HEK293 (cell line): ENCODE measurements at regions not wholly inside any gene's neighbourhood (a gene's known extent, or its start where the extent isn't known, plus 50 kb on each side); places are given as distances from the start of the nearest gene placed in this dataset.

ENCODE experiments used
- CTCF ChIA-PET: fragments of 350-600 bp; formaldehyde crosslinking; extraction: SDS; loops from one replicate; lab custom pipeline; 2021; ENCODE audit warnings: antibody characterized with exemption; lab: Yijun Ruan, JAX
- POLR2A ChIA-PET: fragments of 300-600 bp; formaldehyde crosslinking; extraction: SDS; loops from one replicate; lab custom pipeline; 2020; ENCODE audit warnings: antibody characterized with exemption, inconsistent platforms; lab: Yijun Ruan, JAX
- H3K27ac ChIP-seq: fragments of 200-500 bp; sonication (Bioruptor generic); 2 replicates; pipeline ENCODE4 v1.5.1; 2014; ENCODE audit warnings: low read depth, low read length, control low read depth, inconsistent platforms; ENCODE audit errors: extremely low read depth
- H3K36me3 ChIP-seq, 2 experiments: fragments of 200-500 bp in 1 of 2; sonication (Bioruptor generic) in 1 of 2; 1 replicate in 1 of 2; 2 replicates in 1 of 2; pipeline ENCODE4 v1.5.1; 2014 to 2017; ENCODE audit warnings: inconsistent platforms in 2 of 2, low read length in 2 of 2; ENCODE audit not compliant: control insufficient read depth in 2 of 2, insufficient read depth in 1 of 2
- H3K4me1 ChIP-seq: fragments of 200-500 bp; sonication (Bioruptor generic); 2 replicates; pipeline ENCODE4 v1.5.1; 2014; ENCODE audit warnings: mild to moderate bottlenecking, low read length, inconsistent platforms; ENCODE audit not compliant: control insufficient read depth, insufficient read depth
- H3K4me3 ChIP-seq: 2 replicates; pipeline ENCODE4 v1.5.1; 2011; ENCODE audit warnings: low read depth, mild to moderate bottlenecking, control low read depth, low read length, moderate library complexity
- H3K9me3 ChIP-seq: fragments of 200-500 bp; sonication (Bioruptor generic); 2 replicates; pipeline ENCODE4 v1.5.1; 2014; ENCODE audit warnings: low read depth, low read length, inconsistent platforms; ENCODE audit not compliant: control insufficient read depth, insufficient read depth
- GFI1B ChIP-seq: fragments of 450-650 bp; formaldehyde crosslinking; IDR thresholded peaks from 2 replicates; pipeline ENCODE4 v1.5.1; 2016; ENCODE audit warnings: missing biosample characterization, missing genetic modification characterization
- HOXA7 ChIP-seq: sonication (generic); formaldehyde crosslinking; IDR thresholded peaks from 2 replicates; pipeline ENCODE4 v1.8.1; 2022; ENCODE audit warnings: missing genetic modification reagents, borderline replicate concordance
- KLF1 ChIP-seq: fragments of 450-650 bp; formaldehyde crosslinking; IDR thresholded peaks from 2 replicates; pipeline ENCODE4 v1.5.1; 2016; ENCODE audit warnings: missing biosample characterization, missing genetic modification characterization
- REPIN1 ChIP-seq: fragments of 450-650 bp; formaldehyde crosslinking; IDR thresholded peaks from 2 replicates; pipeline ENCODE4 v1.5.1; 2017; ENCODE audit warnings: missing biosample characterization, missing genetic modification characterization, low read depth
- REST ChIP-seq: fragments of 450-650 bp; formaldehyde crosslinking; IDR thresholded peaks from 2 replicates; pipeline ENCODE4 v1.5.1; 2016; ENCODE audit warnings: missing biosample characterization, missing genetic modification characterization
- SCRT2 ChIP-seq: fragments of 450-650 bp; formaldehyde crosslinking; IDR thresholded peaks from 2 replicates; pipeline ENCODE4 v1.5.1; 2016; ENCODE audit warnings: missing biosample characterization, missing genetic modification characterization
- TRIM28 ChIP-seq: IDR thresholded peaks from 2 replicates; pipeline ENCODE4 v1.6.1; 2011; ENCODE audit warnings: low read length, control low read depth, borderline replicate concordance
- ZBTB10 ChIP-seq: fragments of 450-650 bp; formaldehyde crosslinking; IDR thresholded peaks from 2 replicates; pipeline ENCODE4 v1.5.1; 2016; ENCODE audit warnings: missing biosample characterization, missing genetic modification characterization
- ZBTB17 ChIP-seq: fragments of 450-650 bp; formaldehyde crosslinking; IDR thresholded peaks from 2 replicates; pipeline ENCODE4 v1.5.1; 2016; ENCODE audit warnings: missing biosample characterization, missing genetic modification characterization
- ZBTB20 ChIP-seq: fragments of 450-650 bp; formaldehyde crosslinking; IDR thresholded peaks from 2 replicates; pipeline ENCODE4 v1.5.1; 2016; ENCODE audit warnings: missing biosample characterization, missing genetic modification characterization
- ZBTB6 ChIP-seq: fragments of 450-650 bp; formaldehyde crosslinking; IDR thresholded peaks from 2 replicates; pipeline ENCODE4 v1.5.1; 2017; ENCODE audit warnings: missing biosample characterization, missing genetic modification characterization
- ZNF10 ChIP-seq: fragments of 450-650 bp; formaldehyde crosslinking; IDR thresholded peaks from 2 replicates; pipeline ENCODE4 v1.5.1; 2017; ENCODE audit warnings: missing biosample characterization, missing genetic modification characterization
- ZNF133 ChIP-seq: fragments of 450-650 bp; formaldehyde crosslinking; IDR thresholded peaks from 2 replicates; pipeline ENCODE4 v1.5.1; 2016; ENCODE audit warnings: missing biosample characterization, missing genetic modification characterization
- ZNF16 ChIP-seq: fragments of 450-650 bp; formaldehyde crosslinking; IDR thresholded peaks from 2 replicates; pipeline ENCODE4 v1.5.1; 2016; ENCODE audit warnings: low read depth, missing biosample characterization, missing genetic modification characterization
- ZNF175 ChIP-seq: fragments of 450-650 bp; formaldehyde crosslinking; IDR thresholded peaks from 2 replicates; pipeline ENCODE4 v1.5.1; 2016; ENCODE audit warnings: missing biosample characterization, missing genetic modification characterization
- ZNF239 ChIP-seq: fragments of 450-650 bp; formaldehyde crosslinking; IDR thresholded peaks from 2 replicates; pipeline ENCODE4 v1.5.1; 2016; ENCODE audit warnings: missing biosample characterization, missing genetic modification characterization
- ZNF324 ChIP-seq: fragments of 450-650 bp; formaldehyde crosslinking; IDR thresholded peaks from 2 replicates; pipeline ENCODE4 v1.5.1; 2016; ENCODE audit warnings: missing biosample characterization, missing genetic modification characterization
- ZNF350 ChIP-seq: fragments of 450-650 bp; formaldehyde crosslinking; IDR thresholded peaks from 2 replicates; pipeline ENCODE4 v1.5.0; 2017; ENCODE audit warnings: missing biosample characterization, mild to moderate bottlenecking, missing genetic modification characterization
- ZNF423 ChIP-seq: fragments of 450-650 bp; formaldehyde crosslinking; IDR thresholded peaks from 2 replicates; pipeline ENCODE4 v1.5.1; 2016; ENCODE audit warnings: missing biosample characterization, missing genetic modification characterization
- ZNF433 ChIP-seq: fragments of 450-650 bp; formaldehyde crosslinking; IDR thresholded peaks from 2 replicates; pipeline ENCODE4 v1.5.1; 2016; ENCODE audit warnings: missing biosample characterization, missing genetic modification characterization, low read depth
- ZNF501 ChIP-seq: fragments of 450-650 bp; formaldehyde crosslinking; IDR thresholded peaks from 2 replicates; pipeline ENCODE4 v1.5.1; 2016; ENCODE audit warnings: missing biosample characterization, missing genetic modification characterization
- ZNF510 ChIP-seq: fragments of 450-650 bp; formaldehyde crosslinking; IDR thresholded peaks from 2 replicates; pipeline ENCODE4 v1.5.1; 2018; ENCODE audit warnings: mild to moderate bottlenecking, missing genetic modification characterization, missing biosample characterization; ENCODE audit not compliant: insufficient replicate concordance
- ZNF529 ChIP-seq: fragments of 450-650 bp; formaldehyde crosslinking; IDR thresholded peaks from 2 replicates; pipeline ENCODE4 v1.5.1; 2017; ENCODE audit warnings: missing genetic modification characterization, missing biosample characterization; ENCODE audit not compliant: insufficient replicate concordance
- ZNF530 ChIP-seq: fragments of 450-650 bp; formaldehyde crosslinking; IDR thresholded peaks from 2 replicates; pipeline ENCODE4 v1.5.1; 2016; ENCODE audit warnings: low read depth, missing biosample characterization, missing genetic modification characterization
- ZNF76 ChIP-seq: fragments of 450-650 bp; formaldehyde crosslinking; IDR thresholded peaks from 2 replicates; pipeline ENCODE4; 2016; ENCODE audit warnings: low read depth, missing biosample characterization, missing genetic modification characterization, borderline replicate concordance
- TF ChIP-seq, protein P1 (sequence below): fragments of 450-650 bp; formaldehyde crosslinking; IDR thresholded peaks from 2 replicates; pipeline ENCODE4 v1.5.1; 2017; ENCODE audit warnings: missing biosample characterization, missing genetic modification characterization

GRCh38 chr1:69246109-69246508 lies 321.6 kb upstream of the LRRC7 start:
- Histone ChIP-seq H3K27ac (no peak overlapping the region), H3K36me3 (no peaks in the 10 kb centered on the region), H3K4me3 (no peak overlapping the region), H3K9me3 (no peaks in the 10 kb centered on the region), H3K4me1 (0 out of 2 replicates have a peak, but pooled peaks cover 2% of the 10 kb centered on the region)
- CTCF ChIA-PET = no interaction called here
- TF ChIP-seq SCRT2 (tag by site-specific recombination) (no peak), ZNF433 (tag by site-specific recombination) (no peak), ZBTB20 (no peak), ZNF76 (no peak), HOXA7 (CRISPR knock-in tag) (no peak), ZNF530 (tag by site-specific recombination) (no peak), ZNF501 (tag by site-specific recombination) (no peak), GFI1B (no peak)
- POLR2A ChIA-PET = no interaction called here

DNA sequence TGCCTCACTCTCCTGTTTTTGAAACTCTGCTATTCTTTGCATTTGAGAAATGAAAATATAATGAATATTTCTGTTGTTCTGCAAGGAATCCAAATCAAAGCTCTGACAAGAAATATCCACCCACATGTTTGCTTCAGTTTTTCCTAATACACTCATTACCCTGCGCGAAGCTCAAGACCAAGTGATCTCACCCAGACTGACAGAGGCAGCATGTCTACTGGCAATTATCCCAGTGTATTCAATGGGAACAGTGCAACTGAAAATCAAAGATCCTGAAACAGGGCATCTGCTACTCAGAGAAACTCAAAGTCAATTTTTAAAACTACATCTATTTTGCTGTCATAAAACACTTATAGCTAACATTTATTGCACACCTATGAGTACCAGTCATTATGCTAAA lies 321.0 kb upstream of the LRRC7 start:
- TF ChIP-seq ZNF133 (tag by site-specific recombination) (no peak), REPIN1 (tag by site-specific recombination) (no peak), ZNF350 (tag by site-specific recombination) (no peak), TRIM28 (no peak), ZBTB17 (tag by site-specific recombination) (no peak), ZNF10 (tag by site-specific recombination) (no peak)
- TF ChIP-seq, protein P1, sequence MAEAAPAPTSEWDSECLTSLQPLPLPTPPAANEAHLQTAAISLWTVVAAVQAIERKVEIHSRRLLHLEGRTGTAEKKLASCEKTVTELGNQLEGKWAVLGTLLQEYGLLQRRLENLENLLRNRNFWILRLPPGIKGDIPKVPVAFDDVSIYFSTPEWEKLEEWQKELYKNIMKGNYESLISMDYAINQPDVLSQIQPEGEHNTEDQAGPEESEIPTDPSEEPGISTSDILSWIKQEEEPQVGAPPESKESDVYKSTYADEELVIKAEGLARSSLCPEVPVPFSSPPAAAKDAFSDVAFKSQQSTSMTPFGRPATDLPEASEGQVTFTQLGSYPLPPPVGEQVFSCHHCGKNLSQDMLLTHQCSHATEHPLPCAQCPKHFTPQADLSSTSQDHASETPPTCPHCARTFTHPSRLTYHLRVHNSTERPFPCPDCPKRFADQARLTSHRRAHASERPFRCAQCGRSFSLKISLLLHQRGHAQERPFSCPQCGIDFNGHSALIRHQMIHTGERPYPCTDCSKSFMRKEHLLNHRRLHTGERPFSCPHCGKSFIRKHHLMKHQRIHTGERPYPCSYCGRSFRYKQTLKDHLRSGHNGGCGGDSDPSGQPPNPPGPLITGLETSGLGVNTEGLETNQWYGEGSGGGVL = no peak
- TF ChIP-seq, all 188 proteins: peak for 0
- Histone ChIP-seq H3K27ac (no peak overlapping the region), H3K4me1 (0 out of 2 replicates have a peak, but pooled peaks cover 2% of the 10 kb centered on the region), H3K4me3 (no peak overlapping the region), H3K36me3 (no peaks in the 10 kb centered on the region), H3K9me3 (no peaks in the 10 kb centered on the region)
- ChIA-PET CTCF (interaction anchor here (0.7 kb wide), 1 partner anchor 172 kb away, joined by 3 read pairs; no protein-coding TSS in a partner anchor), POLR2A (no interaction called here)

DNA sequence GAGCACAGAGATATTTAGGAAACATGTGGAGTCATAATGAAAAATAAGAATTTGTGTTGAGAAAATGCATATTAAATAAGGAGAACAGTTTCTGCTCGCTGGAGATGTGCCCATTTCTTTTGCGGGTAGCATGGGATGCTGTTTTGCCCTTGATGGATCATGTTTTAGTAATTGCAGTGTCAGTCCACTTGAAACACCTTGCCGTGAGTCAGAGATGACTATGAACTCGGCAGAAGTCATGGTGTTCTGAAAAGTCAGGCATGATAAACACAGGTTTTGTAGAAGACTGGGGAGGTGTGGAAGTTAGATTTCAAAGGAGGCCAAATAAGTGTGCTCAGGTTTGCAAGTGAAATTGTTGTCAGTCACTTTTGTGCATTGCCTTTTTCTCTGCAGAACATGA lies 315.0 kb upstream of the LRRC7 start:
- Histone ChIP-seq H3K4me1 (no peaks in the 10 kb centered on the region), H3K4me3 (no peak overlapping the region), H3K27ac (no peak overlapping the region), H3K36me3 (no peaks in the 10 kb centered on the region), H3K9me3 (no peaks in the 10 kb centered on the region)
- CTCF ChIA-PET = no interaction called here
- POLR2A ChIA-PET = no interaction called here
- TF ChIP-seq ZNF510 (tag by site-specific recombination) (no peak), ZNF239 (tag by site-specific recombination) (no peak), REST (tag by site-specific recombination) (no peak), ZBTB6 (tag by site-specific recombination) (no peak), ZNF529 (tag by site-specific recombination) (no peak), ZBTB10 (tag by site-specific recombination) (no peak), ZNF175 (tag by site-specific recombination) (no peak), ZNF423 (tag by site-specific recombination) (no peak), ZNF16 (tag by site-specific recombination) (no peak), KLF1 (tag by site-specific recombination) (no peak), ZNF324 (tag by site-specific recombination) (no peak)
